ENCODE measurements at regions not wholly inside any gene's neighbourhood (a gene's known extent, or its start where the extent isn't known, plus 50 kb on each side); places are given as distances from the start of the nearest gene placed in this dataset.

DNA sequence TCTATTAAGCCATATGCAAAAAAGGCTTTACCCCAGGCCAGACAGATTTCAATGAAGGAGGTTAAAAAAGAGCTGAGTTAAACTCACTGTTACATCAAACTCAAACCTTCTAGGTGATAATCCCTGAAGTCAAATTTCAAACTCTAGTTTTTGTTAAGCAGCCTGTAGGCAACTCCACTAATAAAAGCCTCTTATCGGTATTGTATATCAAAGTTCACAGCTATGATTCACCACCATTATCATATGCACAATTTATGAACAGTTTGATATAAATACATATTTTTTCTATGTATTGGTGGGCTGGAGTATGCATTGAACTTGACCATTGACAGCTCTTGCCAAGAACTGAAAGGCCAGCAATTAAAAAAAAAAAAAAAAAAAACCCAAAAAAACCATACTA lies 308.2 kb downstream of the BTBD3 start:
- intact Hi-C loops (cut with micrococcal nuclease), result no loop called here
- no peaks in the 10 kb centered on the region for H3K9me3 ChIP-seq (ENCODE audit: control extremely low read depth in 1 of 3, control insufficient read depth in 2 of 3, insufficient read depth in 1 of 3, low read length in 2 of 3)
- no CpG with 5 or more reads among the region's 1 CpG for WGBS (ENCODE audit: insufficient coverage)
- ChIA-PET POLR2A (no interaction called here), CTCF (no interaction called here)
- no peak for ATAC-seq (ENCODE audit: low read depth)
- no peak overlapping the region for H2AFZ ChIP-seq (ENCODE audit: insufficient read depth, low read depth, low read length, poor library complexity, severe bottlenecking)
- no peak overlapping the region for H3K9ac ChIP-seq (ENCODE audit: low read length)
- Mint-ChIP-seq H3K27ac (no peak overlapping the region), H3K4me1 (no peaks in the 10 kb centered on the region), H3K27me3 (no peaks in the 10 kb centered on the region), H3K4me3 (no peak overlapping the region), H3K9me3 (ENCODE audit: insufficient read depth) (no peaks in the 10 kb centered on the region)
- H4K20me1 ChIP-seq (ENCODE audit: control insufficient read depth, insufficient read depth, low read length, poor library complexity, severe bottlenecking), result no peaks in the 10 kb centered on the region
- H3K4me3 ChIP-seq (ENCODE audit: control extremely low read depth in 1 of 5, extremely low read depth in 1 of 5, insufficient read depth in 1 of 5, low read depth in 2 of 5, low read length in 4 of 5), result no peak overlapping the region
- no peak for DNase-seq
- no peaks in the 10 kb centered on the region for H3K79me2 ChIP-seq (ENCODE audit: control insufficient read depth, insufficient read depth, low read length)
- TF ChIP-seq EZH2 (IDR thresholded peaks at IDR 0.05; ENCODE audit: borderline replicate concordance, insufficient read depth, low read depth, low read length, poor library complexity, severe bottlenecking), result no peak
- TF ChIP-seq, protein P1, sequence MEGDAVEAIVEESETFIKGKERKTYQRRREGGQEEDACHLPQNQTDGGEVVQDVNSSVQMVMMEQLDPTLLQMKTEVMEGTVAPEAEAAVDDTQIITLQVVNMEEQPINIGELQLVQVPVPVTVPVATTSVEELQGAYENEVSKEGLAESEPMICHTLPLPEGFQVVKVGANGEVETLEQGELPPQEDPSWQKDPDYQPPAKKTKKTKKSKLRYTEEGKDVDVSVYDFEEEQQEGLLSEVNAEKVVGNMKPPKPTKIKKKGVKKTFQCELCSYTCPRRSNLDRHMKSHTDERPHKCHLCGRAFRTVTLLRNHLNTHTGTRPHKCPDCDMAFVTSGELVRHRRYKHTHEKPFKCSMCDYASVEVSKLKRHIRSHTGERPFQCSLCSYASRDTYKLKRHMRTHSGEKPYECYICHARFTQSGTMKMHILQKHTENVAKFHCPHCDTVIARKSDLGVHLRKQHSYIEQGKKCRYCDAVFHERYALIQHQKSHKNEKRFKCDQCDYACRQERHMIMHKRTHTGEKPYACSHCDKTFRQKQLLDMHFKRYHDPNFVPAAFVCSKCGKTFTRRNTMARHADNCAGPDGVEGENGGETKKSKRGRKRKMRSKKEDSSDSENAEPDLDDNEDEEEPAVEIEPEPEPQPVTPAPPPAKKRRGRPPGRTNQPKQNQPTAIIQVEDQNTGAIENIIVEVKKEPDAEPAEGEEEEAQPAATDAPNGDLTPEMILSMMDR (IDR thresholded peaks at IDR 0.05), result no peak
- H3K27me3 ChIP-seq (replicated peaks in 1 of 4; ENCODE audit: control extremely low read depth in 1 of 4, control insufficient read depth in 3 of 4, insufficient read depth in 4 of 4, low read length in 3 of 4), result no peaks in the 10 kb centered on the region
- H3K4me1 ChIP-seq (ENCODE audit: control insufficient read depth in 2 of 2, insufficient read depth in 2 of 2, low read length in 2 of 2), result no peaks in the 10 kb centered on the region
- no peaks in the 10 kb centered on the region for H3K36me3 ChIP-seq (replicated peaks in 1 of 2; ENCODE audit: control extremely low read depth in 1 of 2, control insufficient read depth in 1 of 2, extremely low read depth in 1 of 2, insufficient read depth in 2 of 2, low read length in 1 of 2)
- H3K4me2 ChIP-seq (replicated peaks; ENCODE audit: low read depth, low read length, poor library complexity, severe bottlenecking), result no peak overlapping the region
- no peak overlapping the region for H3K27ac ChIP-seq (ENCODE audit: low read length in 2 of 2)

DNA sequence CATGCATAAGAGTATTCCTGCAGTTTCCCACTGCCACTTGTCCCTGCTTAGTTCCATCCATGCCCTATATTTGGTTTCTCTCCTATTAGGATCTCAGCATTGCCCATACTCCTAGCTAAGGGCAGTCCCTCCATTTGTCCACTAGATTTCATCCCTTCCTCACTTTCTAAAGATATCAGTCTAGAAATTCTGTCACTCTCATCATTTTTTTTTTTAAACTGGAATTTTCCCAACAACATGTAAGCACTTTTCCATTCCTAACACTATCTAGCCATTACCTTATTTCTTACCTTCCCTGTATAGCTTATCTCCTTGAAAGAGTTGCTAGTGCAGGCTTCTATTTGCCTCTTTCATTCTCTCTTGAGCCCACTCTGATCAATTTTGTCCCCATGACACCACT lies 312.2 kb downstream of the BTBD3 start:
- Histone ChIP-seq H2AFZ (ENCODE audit: insufficient read depth, low read depth, low read length, poor library complexity, severe bottlenecking) (no peak overlapping the region), H4K20me1 (ENCODE audit: control insufficient read depth, insufficient read depth, low read length, poor library complexity, severe bottlenecking) (no peaks in the 10 kb centered on the region), H3K9me3 (ENCODE audit: control extremely low read depth in 1 of 3, control insufficient read depth in 2 of 3, insufficient read depth in 1 of 3, low read length in 2 of 3) (no peaks in the 10 kb centered on the region), H3K4me3 (ENCODE audit: control extremely low read depth in 1 of 5, extremely low read depth in 1 of 5, insufficient read depth in 1 of 5, low read depth in 2 of 5, low read length in 4 of 5) (no peak overlapping the region), H3K4me2 (replicated peaks; ENCODE audit: low read depth, low read length, poor library complexity, severe bottlenecking) (no peak overlapping the region), H3K36me3 (replicated peaks in 1 of 2; ENCODE audit: control extremely low read depth in 1 of 2, control insufficient read depth in 1 of 2, extremely low read depth in 1 of 2, insufficient read depth in 2 of 2, low read length in 1 of 2) (no peaks in the 10 kb centered on the region), H3K27ac (ENCODE audit: low read length in 2 of 2) (no peak overlapping the region), H3K79me2 (ENCODE audit: control insufficient read depth, insufficient read depth, low read length) (no peaks in the 10 kb centered on the region), H3K27me3 (replicated peaks in 1 of 4; ENCODE audit: control extremely low read depth in 1 of 4, control insufficient read depth in 3 of 4, insufficient read depth in 4 of 4, low read length in 3 of 4) (no peaks in the 10 kb centered on the region), H3K9ac (ENCODE audit: low read length) (no peak overlapping the region), H3K4me1 (ENCODE audit: control insufficient read depth in 2 of 2, insufficient read depth in 2 of 2, low read length in 2 of 2) (no peaks in the 10 kb centered on the region)
- intact Hi-C loops (cut with micrococcal nuclease), result no loop called here
- Mint-ChIP-seq H3K4me3 (no peak overlapping the region), H3K4me1 (no peaks in the 10 kb centered on the region), H3K27ac (no peak overlapping the region), H3K9me3 (ENCODE audit: insufficient read depth) (no peaks in the 10 kb centered on the region), H3K27me3 (no peaks in the 10 kb centered on the region)
- ATAC-seq (ENCODE audit: low read depth) (no peak), DNase-seq (no peak)
- ChIA-PET POLR2A (no interaction called here), CTCF (no interaction called here)
- TF ChIP-seq, protein P1 (IDR thresholded peaks at IDR 0.05), result no peak
- no peak for TF ChIP-seq EZH2 (IDR thresholded peaks at IDR 0.05; ENCODE audit: borderline replicate concordance, insufficient read depth, low read depth, low read length, poor library complexity, severe bottlenecking)

Data from B cell (primary cell).